Non-pigmented ciliary epithelial cell (primary cell): ENCODE measurements at regions not wholly inside any gene's neighbourhood (a gene's known extent, or its start where the extent isn't known, plus 50 kb on each side); places are given as distances from the start of the nearest gene placed in this dataset.

Experiments
- DNase-seq: peaks from one replicate; pipeline ENCODE4 v3.0.0-alpha.2; 2010; ENCODE audit warnings: low read depth

DNA sequence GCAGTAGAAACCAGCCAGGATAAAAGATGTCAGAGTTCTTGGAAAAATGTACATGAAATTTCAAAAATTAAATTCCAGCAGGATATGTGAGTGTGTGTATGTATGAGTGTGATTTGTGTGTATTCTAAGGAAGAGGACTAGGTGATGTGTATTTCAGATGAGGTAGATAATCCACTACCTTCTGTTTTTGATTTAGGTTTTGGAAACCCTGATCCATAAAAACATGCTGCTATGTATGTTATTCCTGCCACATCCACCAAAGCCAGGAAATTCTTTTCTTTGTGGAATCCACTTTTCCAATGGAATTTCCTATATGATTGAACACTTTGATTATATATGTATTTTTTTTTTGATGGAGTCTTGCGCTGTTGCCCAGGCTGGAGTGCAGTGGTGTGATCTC lies 276.9 kb downstream of the UQCRFS1 start:
- no peak for DNase-seq

DNA sequence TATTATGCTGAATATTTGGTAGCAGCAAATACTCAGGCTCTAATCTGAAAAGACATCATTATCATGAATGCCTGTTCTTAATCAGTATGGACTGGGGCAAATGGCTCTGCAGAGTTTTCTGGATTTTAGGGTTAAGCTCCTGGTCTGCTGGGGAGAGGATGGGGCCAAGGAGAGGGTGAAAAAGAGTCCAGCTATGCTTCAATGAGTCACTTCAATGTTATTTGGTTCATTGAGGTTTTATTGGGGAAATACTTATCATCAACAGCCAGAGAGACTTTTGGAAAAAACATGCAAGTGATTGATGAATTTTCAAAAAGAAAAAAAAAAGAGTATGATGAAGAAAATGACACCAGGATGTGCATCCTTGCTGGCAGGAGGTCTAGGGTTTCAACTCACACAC lies 278.3 kb downstream of the UQCRFS1 start:
- DNase-seq: no peak

- DNase-seq: no peak
Observed at GRCh38 chr19:28933039-28933438, 279.9 kb downstream of the UQCRFS1 start.

GRCh38 chr19:28932446-28932845 lies 280.5 kb downstream of the UQCRFS1 start:
- no peak for DNase-seq

DNA sequence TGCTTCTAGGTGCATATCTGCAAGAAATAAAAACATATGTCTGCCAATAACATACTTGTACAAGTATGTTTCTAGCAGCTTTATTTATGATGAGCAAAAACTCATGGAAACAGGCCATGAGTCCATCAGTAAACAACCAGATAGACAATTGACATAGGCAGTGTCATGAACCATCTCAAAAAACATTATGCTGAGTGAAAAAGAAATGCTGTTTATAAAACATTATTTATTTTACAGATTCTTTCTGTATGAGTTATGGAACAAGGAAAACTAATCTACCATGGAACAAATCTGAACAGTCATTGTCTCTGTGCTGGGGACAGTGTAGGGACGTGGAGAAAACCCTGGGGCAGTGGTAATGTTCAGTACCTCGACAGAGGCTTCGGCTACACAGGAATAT lies 283.9 kb downstream of the UQCRFS1 start:
- no peak for DNase-seq

GRCh38 chr19:28927456-28927855 lies 285.5 kb downstream of the UQCRFS1 start:
- DNase-seq: no peak

DNA sequence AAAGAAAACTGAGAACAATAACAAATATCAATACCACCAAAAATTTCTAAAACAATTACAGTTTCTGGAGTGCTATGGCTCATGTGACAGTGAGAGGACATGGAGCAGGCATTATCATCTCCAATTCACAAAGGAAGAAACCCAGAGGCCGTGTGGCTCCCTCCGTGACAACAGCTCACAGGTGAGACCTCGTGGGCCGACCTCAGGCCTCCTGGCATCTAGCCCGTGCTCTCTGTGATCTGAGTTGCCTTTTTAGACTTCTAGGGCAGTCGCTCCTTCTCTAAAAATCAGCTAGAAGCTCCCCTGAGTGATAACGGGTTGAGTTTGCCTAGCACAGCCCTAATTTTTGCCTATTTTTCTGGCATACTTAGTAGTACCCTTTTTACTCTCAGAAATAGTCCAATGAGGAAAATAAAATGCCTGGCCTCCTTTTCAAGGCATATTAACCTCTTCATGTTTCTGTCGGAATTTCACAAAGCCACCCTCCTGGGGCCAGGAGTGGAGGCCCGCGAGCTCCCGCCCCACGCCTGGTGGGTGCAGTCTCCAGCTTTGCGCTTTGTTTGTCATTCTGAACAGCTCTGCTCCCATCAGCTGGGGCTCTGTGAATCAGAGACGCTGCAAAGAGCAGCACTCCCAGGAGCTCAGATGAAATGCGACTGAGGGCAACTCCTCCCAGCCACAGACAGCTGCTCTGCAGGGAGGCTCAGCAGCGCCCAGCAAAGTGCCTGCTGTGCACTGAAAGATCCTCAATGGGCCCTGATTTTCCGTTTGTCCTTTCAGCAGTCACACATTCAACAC lies 292.5 kb downstream of the UQCRFS1 start:
- no peak for DNase-seq

GRCh38 chr19:28917621-28918020 lies 295.3 kb downstream of the UQCRFS1 start:
- no peak for DNase-seq

DNA sequence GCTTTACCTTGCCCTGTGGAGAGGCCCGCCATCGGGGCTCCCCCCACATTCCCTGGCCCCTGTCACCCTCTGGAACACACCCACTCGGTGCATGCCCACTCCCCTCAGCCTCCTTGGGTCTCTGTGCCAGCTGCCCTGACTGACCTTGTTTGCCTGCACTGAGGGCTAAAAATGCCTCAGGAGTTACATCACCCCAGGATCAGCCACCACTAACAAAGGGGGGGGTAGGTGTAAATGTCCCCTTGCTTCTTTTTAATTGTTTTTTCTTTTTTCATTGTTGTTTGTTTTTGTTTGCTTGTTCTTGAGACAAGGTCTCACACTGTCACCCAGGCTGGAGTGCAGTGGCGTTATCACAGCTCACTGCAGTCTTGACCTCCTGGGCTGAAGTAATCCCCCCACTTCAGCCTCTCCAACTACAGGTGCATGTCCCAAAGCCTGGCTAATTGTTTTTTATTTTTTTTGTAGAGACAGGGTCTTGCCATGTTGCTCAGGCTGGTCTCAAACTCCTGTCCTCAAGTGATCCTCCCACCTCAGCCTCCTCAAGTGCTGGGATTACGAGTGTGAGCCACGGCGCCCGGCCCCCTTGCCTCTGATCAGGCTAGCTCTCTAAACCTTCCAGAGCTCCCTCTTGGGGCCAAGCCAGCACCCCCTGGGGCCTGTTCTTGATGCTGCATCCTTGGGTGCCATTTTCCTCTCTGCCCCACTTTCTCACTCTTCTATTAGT lies 297.1 kb downstream of the UQCRFS1 start:
- no peak for DNase-seq

DNA sequence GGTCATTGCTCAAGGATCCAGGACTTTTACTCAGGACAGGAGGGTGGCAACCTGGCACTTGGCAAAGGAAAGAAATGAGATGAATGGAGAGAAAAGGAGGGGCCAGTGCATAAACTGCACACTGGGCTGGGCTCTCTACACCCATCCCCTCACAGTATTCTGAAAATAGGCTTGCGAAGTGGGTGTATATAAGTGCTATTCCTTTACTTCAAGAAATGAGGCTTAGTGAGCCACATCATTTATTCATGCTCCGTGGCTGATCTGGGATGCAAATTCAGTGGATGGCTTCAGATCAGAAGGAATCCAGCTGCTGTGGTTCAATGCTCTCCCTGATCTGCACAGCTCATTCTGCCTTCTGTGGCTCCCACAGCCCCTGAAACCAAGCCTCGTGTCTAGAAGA lies 297.7 kb downstream of the UQCRFS1 start:
- no peak for DNase-seq

DNA sequence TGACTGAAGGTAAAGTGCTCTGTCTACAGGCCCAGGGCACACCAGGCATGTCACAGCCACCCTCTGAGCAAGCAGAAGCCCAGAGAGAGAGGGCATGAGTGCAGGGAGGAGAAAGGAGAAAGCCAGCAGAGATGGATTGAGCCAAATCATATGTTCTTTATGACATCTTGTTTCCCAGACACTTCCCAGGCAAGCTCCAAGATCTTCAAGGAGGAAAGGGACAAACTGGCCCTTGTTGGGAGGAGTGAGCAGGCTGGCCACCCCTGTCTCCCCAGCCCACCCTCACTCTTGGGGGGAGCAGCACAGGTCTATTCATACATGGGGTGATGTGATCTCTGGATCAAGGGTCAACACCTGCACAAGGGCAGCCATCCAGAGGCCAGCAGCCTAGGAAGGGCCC lies 298.8 kb downstream of the UQCRFS1 start:
- DNase-seq: no peak

GRCh38 chr19:28913626-28914025 lies 299.3 kb downstream of the UQCRFS1 start:
- DNase-seq: no peak

GRCh38 chr19:28908941-28909340 lies 304.0 kb downstream of the UQCRFS1 start:
- DNase-seq: no peak

GRCh38 chr19:28907534-28907933 lies 305.4 kb downstream of the UQCRFS1 start:
- DNase-seq: no peak

DNA sequence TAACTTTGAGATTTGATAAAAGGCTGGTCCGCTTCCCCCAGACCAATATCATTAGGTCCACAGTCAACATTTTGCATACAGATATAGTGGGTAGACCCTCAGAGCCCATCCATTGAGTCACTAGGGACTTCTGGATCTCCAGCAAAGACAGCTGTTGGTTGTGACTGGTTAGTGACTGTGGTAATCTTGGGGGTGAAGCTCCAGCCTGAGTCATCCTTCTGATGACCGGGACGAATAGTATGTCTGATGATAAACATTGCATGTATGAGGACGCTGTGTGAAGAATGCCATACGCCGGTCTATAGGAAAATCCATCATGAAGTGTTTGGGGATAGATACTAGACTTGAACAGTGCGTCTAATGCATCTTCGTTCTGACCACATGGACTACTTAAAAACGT lies 307.0 kb downstream of the UQCRFS1 start:
- no peak for DNase-seq

GRCh38 chr19:28899703-28900102 lies 313.2 kb downstream of the UQCRFS1 start:
- DNase-seq: no peak

- no peak for DNase-seq
Observed at GRCh38 chr19:28898249-28898648, 314.7 kb downstream of the UQCRFS1 start.

GRCh38 chr19:28889941-28890670 lies 322.8 kb downstream of the UQCRFS1 start:
- no peak for DNase-seq

GRCh38 chr19:28887920-28888618 lies 324.9 kb downstream of the UQCRFS1 start:
- no peak for DNase-seq

DNA sequence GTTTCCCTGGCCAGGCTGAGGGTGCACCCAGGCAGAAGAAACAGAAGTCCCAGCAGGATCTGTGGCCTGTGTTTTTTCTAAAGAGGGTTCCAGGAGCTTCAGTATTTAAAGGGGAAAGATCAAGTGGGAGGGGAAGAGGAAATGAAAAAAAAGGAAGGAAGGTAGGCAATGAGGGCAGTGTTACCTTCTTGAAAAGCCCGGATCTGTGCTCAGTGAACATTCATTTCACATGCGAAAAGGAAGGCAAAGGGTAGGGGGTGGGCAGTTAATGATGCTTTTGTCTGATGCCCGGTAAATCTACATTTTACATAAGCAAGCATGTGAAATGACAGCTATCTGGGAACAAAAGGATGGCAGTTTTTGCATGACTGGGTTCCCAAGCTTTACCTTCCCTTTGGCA lies 326.2 kb downstream of the UQCRFS1 start:
- DNase-seq: no peak

GRCh38 chr19:28885965-28886364 lies 327.0 kb downstream of the UQCRFS1 start:
- DNase-seq: no peak

DNA sequence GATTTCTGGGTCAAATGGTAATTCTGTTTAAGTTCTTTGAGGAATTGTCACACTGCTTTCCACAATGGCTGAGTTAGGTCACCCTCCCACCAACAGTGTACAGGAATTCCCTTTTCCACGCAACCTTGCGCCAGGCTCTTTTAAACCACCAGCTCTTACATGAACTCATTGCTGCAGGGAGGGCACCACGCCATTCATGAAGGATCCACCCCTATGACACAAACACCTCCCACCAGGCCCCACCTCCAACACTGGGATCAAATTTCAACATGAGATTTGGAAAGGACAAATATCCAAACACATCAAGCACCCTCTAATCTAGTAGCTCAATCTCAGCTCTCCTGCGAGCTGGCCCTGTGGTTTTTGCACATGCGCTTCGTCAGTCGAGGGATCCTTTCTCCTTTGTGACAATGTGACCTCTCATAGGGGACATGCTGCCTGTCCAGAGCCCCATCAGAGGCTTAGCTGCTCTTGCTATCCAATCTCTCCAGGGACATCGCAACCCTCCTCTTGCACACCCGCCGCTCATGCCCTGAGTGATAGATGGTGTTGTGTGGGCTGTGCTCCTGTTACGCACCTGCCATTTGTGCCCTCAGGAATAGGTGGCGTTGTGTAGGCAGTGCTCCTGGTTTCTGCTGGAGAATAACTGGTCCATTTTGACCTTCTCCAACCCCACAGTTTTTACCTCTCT lies 328.0 kb downstream of the UQCRFS1 start:
- no peak for DNase-seq
